SHP77 (cell line): ENCODE measurements at regions not wholly inside any gene's neighbourhood (a gene's known extent, or its start where the extent isn't known, plus 50 kb on each side); places are given as distances from the start of the nearest gene placed in this dataset.
"Not testable (repeated sequence)": the region's sequence is repeated elsewhere in the genome, so short reads cannot be mapped to it uniquely, and the experiment has no call there.

Experiments
- DNase-seq, 2 experiments: peaks; one replicate each; lab custom pipeline; 2025; lab: John Stamatoyannopoulos, UW

DNA sequence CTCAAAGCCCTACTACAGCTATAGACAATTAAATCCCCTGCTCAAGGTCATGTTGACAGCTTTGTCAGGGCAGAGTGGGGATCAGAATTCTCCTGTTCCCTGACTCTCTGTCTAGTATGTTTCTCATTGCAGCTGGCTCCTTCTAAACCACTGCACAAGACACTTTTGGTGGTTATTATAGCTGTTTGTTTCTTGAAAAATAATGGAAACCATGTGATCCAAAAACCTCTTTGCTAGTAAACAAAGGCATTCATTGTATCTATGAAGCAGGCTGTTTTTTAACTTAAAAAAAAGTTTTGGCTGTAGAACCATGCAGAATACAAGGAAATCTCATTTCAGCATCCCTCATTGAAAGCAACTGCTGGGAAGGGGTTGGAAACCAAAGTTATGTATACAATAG is 352.5 kb upstream of the EPHA4 start:
- DNase-seq = no peak

DNA sequence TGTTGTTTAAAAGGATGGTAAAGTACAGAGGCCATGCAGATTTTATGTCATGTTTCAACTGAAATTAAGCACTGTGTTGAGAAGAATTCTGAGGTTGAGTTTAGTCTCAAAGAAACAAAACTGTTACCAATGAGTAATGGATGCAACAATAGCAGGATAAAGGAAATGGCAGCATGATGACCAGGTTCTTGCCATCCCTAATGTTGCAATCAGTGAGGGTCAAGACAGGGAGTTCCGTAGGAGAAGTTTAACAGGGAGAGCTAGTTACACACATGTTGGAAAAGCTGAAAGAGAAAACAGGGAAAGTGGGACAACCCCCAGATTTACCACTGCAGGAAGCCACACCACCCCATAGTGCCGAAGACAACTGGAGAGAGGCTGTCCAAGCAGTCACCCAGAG is 343.8 kb upstream of the EPHA4 start:
- no peak for DNase-seq

DNA sequence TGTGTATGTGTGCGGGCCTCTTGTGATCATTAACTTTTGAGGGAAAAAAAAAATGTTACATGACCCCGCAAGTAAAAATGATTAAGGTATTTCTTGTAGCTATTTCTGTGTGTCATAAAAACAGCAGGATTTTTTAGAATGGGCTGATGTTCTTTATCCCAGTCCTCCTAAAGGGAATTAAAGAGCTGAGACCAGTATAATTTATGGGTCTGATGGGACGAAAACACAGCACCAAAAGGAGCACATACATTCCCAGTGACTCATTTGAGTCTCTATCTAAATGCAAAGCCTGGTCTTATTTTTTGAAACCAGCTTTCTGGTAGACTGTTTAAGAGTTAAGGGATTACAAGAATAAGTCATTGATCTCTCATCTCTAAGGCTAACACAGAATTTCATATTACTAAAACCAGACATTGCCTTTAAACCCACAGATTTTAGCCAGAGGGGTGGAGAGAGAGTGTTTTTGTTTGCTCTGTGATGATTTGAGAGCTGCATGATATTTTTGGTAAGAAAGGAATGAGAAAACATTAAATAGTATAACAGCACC is 342.3 kb upstream of the EPHA4 start:
- no peak for DNase-seq

DNA sequence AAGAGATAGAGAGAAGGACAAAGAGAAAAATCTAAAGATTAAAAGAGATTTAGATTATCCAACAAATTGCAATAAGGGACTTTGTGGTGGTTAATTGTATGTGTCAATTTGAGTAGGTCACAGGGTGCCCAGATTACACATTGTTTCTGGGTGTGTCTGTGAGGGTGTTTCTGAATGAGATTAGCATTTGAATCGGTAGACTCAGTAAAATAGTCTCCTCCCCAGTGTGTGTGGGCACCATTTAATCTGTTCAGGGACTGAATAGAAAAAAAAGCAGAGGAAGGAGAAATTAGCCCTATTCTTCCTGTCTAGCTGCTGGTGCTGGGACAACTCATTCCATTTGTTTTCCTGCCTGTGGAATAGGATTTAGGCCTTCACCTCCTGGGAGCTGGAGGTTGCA is 339.8 kb upstream of the EPHA4 start:
- DNase-seq = no peak

DNA sequence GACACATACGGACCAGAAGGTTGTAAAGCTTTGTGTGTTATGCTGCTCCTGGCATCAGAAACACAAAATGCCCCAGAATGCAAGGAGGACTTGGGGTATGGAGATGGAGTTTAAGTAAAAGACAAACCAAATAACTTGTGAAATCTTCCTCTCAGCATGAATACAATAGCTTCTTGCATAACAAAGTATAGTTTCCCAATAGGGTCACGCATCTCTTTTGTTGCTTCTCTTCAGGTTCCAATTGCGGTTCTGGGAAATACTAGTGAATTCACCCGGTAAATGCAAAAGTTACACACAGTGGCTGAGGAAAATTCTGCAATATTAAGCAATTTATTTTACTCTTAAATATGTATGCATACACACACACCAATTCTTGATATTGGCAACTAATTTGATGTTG is 339.2 kb upstream of the EPHA4 start:
- no peak for DNase-seq

DNA sequence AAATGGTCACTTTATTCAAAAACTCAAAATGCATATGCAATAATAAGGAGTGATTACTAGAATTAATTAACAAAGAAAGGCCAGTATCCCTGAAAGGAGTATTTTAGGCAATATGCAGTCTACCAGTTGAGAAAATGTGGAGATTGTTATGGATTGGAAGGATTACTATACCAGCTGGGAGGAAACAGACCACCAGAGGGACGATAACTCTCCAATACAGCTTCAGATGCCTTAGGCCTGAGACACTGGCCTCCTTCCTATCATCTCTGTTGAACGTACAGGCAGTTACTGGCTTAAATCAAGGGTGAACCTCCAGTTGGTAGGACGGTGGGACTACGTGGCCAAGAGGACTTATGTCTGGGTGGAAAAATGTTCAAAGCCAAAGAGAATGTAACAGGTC is 336.4 kb upstream of the EPHA4 start:
- no peak for DNase-seq

DNA sequence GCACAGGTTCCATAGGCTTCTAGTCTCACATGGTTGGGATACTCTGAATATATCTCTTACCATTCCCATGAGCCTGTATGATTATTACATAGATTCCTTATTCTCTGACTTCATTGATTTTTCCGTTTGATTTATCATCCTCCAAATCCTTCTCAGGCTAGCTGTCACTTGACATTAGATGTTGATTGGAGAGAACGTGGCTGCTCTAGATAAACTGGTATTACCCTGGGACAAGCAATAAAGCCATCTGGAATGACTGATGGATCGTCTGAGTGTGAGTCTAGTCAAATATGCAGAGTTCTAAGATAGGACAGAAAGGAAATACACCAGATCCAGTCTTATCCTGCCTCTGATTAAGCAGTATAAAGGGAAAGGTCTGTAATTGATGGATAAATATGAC is 325.6 kb upstream of the EPHA4 start:
- no peak for DNase-seq

DNA sequence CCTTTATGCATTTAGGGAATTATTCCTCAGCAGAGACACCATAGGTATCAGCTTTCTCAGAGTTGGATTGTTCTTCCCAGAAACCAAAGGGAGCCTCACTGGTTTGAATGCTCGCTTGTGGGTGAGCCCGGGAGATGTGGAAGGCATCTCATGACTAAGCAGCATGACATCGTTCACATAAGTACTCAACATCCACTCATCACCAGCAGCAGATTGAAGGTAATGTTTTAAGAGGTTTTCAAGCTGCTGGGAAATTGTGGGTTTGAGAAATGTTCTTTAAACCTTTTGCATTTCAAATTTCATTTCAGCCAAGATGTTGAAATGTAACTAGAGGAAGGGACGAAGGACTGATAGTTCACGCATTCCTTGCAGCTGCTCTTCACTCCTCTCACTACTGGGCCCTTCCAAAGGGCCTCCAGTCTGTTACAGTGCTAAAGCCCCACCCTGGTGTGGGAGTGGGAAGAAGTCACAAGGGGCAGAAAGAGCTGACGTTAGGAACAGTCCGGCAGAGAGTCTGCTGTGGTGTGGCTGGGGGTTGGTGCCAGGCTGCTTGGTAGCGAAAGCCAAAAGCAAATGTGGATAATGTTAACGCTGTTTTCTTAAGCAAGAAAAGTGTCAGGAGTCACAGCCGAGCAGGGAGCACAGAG is 324.5 kb upstream of the EPHA4 start:
- DNase-seq = peak; percentile 32 to 52

DNA sequence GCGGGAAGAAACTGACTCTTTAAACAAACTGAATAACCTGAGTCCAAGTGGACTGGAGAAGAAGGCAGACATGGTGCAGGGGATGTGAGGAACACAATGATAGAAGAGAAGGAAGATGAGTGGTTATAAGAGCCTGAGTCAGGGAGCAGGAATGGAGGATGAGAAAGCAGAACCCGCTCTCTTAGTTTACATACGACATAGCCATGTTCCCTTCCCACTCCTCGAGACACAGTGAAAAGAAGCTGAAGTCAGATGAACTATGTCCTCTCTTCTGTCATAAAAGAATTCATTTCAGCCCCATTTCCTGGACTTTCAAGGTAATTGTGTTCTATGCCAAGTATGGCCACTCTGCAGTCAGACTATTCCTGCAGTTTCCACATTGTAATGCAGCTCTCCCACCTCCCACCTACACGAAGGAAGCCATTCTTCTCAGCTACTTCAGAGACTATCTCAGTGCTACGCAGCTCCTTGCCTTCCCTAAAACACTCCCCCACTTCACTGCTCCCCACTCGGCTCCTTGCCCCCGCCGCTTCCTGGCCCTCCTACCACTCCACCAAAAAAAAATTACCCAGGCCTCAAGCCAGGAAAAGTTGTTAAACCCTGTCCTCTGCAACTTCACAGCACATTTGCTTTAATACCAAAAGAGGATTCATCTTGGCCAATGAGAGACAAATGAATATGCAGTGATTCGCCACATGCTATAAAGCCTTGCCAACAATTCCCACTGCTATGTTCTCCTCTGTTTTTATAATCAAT is 323.4 kb upstream of the EPHA4 start:
- DNase-seq = no peak

DNA sequence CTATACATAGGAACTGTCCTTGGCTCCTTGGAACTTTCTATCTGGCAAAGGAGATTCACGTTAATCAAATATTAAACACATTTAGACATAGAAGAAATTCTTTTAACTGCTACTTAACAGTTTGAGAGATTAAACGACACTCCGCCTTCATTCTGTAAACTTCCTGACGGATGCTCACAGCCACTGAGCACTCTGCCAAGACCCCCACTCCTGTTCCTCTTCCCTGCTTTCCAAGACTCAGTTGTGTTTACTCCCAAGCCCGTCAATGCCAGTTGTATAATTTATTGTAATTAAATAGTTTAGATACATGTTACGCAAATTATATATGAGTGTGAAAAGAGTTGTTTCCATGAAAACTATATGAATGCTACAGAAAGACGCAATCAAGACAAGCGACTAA is 321.4 kb upstream of the EPHA4 start:
- no peak for DNase-seq

DNA sequence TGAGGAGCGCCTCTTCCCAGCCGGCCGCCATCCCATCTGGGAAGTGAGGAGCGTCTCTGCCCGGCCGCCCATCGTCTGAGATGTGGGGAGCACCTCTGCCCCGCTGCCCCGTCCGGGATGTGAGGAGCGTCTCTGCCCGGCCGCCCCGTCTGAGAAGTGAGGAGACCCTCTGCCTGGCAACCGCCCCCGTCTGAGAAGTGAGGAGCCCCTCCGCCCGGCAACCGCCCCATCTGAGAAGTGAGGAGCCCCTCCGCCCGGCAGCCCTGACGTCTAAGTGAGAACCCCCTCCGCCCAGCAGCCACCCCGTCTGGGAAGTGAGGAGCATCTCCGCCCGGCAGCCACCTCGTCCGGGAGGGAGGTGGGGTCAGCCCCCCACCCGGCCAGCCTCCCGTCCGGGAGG is 319.9 kb upstream of the EPHA4 start:
- DNase-seq = not testable (repeated sequence)

DNA sequence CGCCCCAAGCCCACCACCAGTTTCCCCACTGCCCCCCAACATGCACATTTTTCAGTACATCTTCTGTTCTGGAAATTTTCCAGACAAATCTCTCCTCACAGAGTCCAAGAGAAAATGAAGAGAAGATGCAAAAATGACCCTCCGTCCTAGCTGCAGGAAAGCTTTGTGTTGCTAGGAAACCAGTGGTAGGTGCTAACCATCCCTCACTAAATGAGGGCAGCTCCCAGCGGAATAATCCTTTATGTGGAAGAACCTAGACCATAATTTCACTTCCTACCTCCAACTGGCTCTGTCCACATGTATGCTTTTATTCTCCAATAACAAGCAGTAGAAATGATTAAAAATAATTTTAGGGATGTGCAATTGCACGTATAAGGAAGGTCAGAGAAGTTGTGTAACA is 311.9 kb upstream of the EPHA4 start:
- DNase-seq = no peak

DNA sequence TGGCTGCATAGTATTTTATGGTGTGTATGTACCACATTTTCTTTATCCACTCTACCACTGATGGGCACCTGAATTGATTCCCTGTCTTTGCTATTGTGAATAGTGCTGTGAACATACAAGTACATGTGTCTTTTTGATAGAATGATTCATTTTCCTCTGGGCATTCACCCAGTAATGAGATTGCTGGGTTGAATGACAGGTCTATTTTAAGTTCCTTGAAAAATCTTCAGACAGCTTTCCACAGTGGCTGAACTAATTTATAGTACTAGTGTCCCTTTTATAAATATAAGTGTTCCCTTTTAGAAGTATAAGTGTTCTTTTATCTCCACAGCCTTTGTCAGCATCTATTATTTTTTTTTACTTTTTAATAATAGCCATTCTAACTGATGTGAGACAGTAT is 303.9 kb upstream of the EPHA4 start:
- DNase-seq = no peak

DNA sequence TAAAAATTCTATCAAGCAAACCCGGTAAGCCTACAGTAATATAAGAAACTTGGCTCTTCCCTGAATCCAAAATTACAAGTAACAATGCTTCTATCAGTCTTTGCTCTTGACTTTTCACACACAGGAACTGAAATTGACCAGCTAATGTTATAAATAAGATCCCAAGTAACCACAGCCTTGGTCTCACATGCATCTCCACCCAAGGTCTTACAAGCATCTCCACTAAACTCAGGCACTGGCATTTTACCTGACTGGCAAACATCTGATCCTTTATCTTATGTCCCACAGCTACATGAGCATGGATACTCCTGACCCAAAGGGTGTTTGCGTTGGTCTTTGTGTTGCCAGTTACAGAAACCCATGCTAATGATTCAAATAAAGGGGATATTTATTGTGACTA is 302.3 kb upstream of the EPHA4 start:
- DNase-seq = no peak

DNA sequence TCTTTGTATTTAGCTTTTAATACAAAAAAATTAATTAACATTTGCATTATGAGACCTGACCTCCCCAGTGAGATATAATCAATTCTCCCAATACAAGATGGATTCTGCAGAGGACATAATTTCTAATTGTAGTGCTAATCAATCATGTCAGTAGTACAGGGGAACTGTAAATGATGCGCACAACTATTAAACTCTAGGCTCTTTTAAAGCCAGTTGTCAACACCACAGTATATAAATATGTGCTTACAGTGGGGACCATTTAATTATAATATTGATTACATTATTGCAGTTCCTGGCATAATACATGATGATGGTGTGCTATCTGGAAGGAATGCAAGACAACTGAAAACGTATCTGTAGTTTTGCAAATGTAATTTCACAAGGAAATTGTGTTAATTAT is 285.6 kb upstream of the EPHA4 start:
- DNase-seq = no peak

DNA sequence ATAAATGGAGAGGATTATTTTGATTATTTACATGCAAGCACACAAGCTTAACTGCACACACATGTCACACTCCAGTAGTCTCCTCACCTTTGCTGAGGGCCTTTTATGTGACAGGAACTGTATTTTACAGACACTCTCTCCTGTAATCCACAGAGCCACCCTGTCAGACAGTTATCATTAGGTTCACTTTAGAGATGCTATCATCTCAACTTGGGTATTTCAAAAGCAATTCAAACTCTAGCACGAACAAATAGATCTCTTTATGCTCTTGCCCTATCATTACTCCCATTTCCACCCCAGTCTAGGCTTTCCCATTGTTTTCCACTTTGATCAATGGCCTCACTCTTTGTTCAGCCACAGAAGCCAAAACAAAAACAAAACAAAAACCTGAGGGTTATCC is 281.2 kb upstream of the EPHA4 start:
- DNase-seq = no peak

DNA sequence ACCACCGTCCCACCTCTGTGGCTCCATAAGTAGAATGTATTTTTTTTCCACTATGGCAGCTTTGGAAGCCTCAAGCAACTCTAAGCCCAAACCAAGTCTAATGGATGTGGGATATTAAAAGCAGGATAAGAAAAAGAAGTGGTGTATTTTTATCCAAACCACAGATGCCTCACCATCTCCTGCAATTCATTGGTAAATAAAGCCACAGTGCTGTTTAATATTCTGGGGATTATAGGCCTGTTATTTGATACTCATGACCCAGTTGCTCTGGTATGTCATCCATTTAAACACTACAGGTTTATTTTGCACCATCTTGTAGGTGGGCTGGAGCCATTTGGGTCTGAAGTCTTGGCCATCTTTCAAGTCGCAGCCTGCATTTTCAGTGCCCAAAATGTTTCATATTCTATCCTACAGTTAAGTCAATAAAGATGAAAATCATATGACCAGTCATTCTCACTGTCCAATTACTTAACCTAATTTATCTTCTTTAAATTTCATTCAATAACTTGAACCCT is 279.5 kb upstream of the EPHA4 start:
- no peak for DNase-seq

DNA sequence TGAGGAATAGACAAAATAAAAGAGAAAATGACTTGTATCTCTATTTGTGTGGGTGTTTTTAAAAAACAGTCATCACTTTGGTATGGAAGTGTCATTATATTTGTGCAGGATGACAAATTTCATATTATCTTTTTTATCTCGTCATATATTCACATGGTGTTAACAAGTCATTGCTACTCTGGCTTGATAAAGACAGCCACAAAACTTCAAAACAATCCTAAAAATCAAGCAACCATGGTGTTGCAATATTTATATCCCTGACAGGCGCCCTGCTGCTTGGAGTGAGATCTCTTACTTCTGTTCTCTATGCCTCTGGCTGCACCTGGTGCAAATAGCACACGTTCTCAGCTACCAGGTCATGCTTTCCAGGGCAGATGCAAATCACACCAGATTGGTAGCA is 278.0 kb upstream of the EPHA4 start:
- peak in 1 of 2 experiments; percentile 9 for DNase-seq

DNA sequence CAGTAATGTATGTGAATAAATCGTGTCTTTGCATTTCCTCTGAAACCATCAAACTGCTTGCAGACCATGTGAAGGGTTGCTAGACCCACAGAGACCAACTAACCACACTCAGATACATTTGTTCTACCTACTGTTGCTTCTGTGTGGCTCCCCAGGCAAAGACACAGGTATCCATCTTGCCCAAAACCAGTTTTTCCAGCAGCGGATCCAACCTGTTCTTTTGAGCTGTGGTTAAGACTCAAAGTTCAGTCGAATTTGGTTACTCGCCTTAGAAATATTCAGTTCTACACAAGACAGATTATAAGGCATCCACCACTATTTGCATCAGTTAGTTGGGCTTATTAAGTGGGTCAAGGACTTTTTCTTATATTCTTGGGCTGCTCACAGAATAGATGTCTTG is 276.2 kb upstream of the EPHA4 start:
- DNase-seq = no peak

DNA sequence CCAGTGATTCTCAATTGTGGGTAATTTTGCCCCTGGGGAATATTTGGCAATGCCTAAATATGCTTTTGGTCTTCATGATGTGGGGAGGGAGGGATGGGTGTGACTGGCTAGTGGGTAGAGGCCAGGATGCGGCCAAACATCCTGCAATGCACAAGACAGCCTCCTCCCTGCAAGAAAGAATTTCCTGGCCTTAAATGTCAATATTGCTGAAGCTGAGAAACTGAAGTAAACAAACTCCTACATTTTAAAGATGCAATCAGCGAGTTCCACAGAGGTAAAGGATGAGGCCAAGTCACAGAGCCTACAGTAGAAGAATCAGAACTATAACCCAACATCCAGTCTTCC is 272.9 kb upstream of the EPHA4 start:
- no peak for DNase-seq

DNA sequence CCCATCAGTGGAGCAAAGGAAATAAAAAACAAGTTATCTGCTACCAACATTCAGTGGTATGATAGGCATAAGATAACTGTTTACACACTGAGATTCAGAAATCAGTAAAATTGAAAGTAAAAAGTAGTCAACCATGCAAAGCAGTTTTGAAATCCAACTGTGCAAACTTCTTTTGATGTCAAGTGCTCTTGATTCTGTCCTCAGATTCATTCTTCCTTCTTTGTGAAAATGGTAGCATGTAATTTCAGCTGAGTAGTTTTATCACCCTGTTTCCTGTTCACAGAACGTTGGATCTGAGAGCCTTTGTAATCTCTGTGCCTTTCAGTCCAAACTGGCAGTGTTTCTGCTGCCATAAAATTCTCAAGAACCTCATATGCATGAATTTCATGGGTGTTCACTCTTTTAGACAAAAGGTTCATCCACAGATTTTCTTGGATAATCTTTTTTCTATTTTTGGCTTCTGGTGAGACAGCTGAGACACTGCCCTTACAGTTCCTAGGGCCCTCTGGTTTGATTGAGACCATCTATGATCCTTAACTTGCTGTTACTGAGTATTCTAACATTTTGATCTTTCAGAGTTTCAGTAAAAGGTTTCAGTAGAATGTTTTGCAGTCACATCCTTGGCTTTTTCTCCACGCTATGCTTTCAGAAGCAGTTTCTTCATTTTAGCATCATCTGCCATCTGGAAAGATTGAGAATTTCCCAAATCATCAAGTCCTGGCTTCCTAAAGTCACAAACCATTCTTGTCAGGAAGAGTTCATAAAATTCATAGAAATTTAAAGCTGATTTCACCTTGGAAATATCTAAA is 272.3 kb upstream of the EPHA4 start:
- DNase-seq = no peak

DNA sequence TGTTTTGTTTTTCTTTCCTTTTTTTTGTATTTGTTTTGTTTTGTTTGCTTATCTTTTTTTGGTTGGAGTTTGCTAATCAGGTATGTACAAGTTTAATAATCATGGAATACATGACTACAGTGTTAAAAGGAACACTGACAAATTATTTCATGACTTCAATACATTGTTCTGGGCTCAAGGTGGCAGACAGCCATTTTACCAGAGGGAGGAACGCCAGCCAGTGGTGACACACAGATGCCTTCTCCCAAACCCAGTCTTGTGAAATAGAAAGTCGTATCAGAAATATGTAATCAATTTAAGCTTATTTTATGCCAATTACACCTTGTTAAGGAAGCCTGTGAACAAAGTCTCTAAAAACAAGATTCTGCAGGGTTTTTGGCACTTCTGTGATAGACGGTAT is 264.0 kb upstream of the EPHA4 start:
- DNase-seq = no peak

DNA sequence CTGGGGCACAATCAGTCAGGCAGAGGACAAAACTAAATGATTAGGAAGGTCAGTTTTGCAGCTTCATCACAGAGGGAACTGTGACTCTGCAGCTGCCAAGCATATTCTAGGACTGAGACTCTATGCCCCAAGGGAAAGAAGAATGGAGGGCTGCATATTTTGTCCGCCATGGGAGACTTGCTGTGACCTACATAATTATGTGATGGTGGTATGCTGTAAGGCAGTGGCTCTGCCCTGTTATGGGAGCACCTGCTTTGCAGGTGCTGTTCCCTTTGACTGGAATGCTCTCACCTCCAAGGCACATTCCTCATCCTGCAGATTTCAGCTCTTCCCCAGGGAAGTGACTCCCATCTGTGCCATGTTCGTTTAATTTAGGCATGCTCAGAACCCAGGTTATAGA is 261.9 kb upstream of the EPHA4 start:
- DNase-seq = no peak
